H1 (cell line): ENCODE measurements at regions not wholly inside any gene's neighbourhood (a gene's known extent, or its start where the extent isn't known, plus 50 kb on each side); places are given as distances from the start of the nearest gene placed in this dataset.
A peak's percentile ranks its signal among the peaks of the same experiment; 100 is the strongest.

Source experiments
- CTCF ChIA-PET: fragments of 300-600 bp; sonication (Branson Sonifier 250); formaldehyde crosslinking; loops from one replicate; lab custom pipeline; 2021; ENCODE audit not compliant: partially characterized antibody; lab: Charles Lee
- POLR2A ChIA-PET: fragments of 300-600 bp; sonication (Branson Sonifier 250); formaldehyde crosslinking; loops from one replicate; lab custom pipeline; 2021; ENCODE audit warnings: inconsistent platforms; ENCODE audit not compliant: partially characterized antibody; lab: Charles Lee
- DNase-seq, 2 experiments: peaks; one replicate each; pipeline versions ENCODE4 v3.0.0 to v3.0.0-alpha.2; 2010 to 2022; ENCODE audit warnings: low spot score in 2 of 2, low read depth in 1 of 2, mixed read lengths in 1 of 2
- FAIRE-seq: peaks from 2 replicates; lab custom pipeline; 2011; peaks lifted over from hg19 to GRCh38; lab: Jason Lieb, UNC
- H2AFZ ChIP-seq: 2 replicates; pipeline ENCODE4 v1.8.1; 2012; ENCODE audit warnings: low read length, inconsistent platforms
- H2AK5ac ChIP-seq: 2 replicates; pipeline ENCODE4 v1.6.1; 2013; ENCODE audit warnings: low read depth, low read length
- H2BK120ac ChIP-seq: replicated peaks from 2 replicates; pipeline ENCODE3; 2013; ENCODE audit warnings: low read depth, low read length, inconsistent platforms
- H2BK12ac ChIP-seq: 2 replicates; pipeline ENCODE4 v1.6.1; 2013; ENCODE audit warnings: low read depth, low read length
- H2BK15ac ChIP-seq: 2 replicates; pipeline ENCODE4 v1.6.1; 2013; ENCODE audit warnings: low read length
- H2BK20ac ChIP-seq: 2 replicates; pipeline ENCODE4 v1.6.1; 2013; ENCODE audit warnings: low read length
- H2BK5ac ChIP-seq: 2 replicates; pipeline ENCODE4 v1.6.1; 2013; ENCODE audit warnings: low read depth, low read length
- H3K14ac ChIP-seq: 2 replicates; pipeline ENCODE4 v1.6.1; 2013; ENCODE audit warnings: inconsistent platforms; ENCODE audit not compliant: insufficient read length
- H3K18ac ChIP-seq: 2 replicates; pipeline ENCODE4 v1.6.1; 2013; ENCODE audit warnings: low read length; ENCODE audit errors: extremely low read depth
- H3K23ac ChIP-seq: 2 replicates; pipeline ENCODE4 v1.6.1; 2013; ENCODE audit warnings: inconsistent platforms; ENCODE audit not compliant: insufficient read length
- H3K23me2 ChIP-seq: 2 replicates; pipeline ENCODE4 v1.6.1; 2013; ENCODE audit warnings: low read depth, low read length
- H3K27ac ChIP-seq: 2 replicates; pipeline ENCODE4 v1.6.1; 2011; ENCODE audit warnings: low read depth, low read length, inconsistent platforms
- H3K27me3 ChIP-seq, 4 experiments: replicated peaks in 1 of 4; 1 replicate in 1 of 4; 2 replicates in 3 of 4; pipeline versions ENCODE4 v1.6.1 to v1.8.1; 2011 to 2013; ENCODE audit warnings: low read length in 3 of 4, mild to moderate bottlenecking in 3 of 4, inconsistent platforms in 2 of 4, mixed read lengths in 2 of 4, moderate library complexity in 1 of 4; ENCODE audit not compliant: control insufficient read depth in 3 of 4, insufficient read depth in 3 of 4; ENCODE audit errors: extremely low read depth in 1 of 4
- H3K36me3 ChIP-seq, 4 experiments: 2 replicates each; pipeline versions ENCODE4 v1.6.1 to v1.8.1; 2011 to 2013; ENCODE audit warnings: mild to moderate bottlenecking in 4 of 4, low read length in 3 of 4, moderate library complexity in 2 of 4, control low read depth in 1 of 4, inconsistent platforms in 1 of 4; ENCODE audit not compliant: insufficient read depth in 4 of 4, control insufficient read depth in 2 of 4
- H3K4ac ChIP-seq: replicated peaks from 2 replicates; pipeline ENCODE3; 2013; ENCODE audit warnings: low read length, low read depth, mixed read lengths, inconsistent platforms; ENCODE audit not compliant: insufficient read length
- H3K4me1 ChIP-seq, 4 experiments: replicated peaks in 1 of 4; 1 replicate in 1 of 4; 2 replicates in 3 of 4; pipeline versions ENCODE4 v1.6.1 to v1.8.1; 2011 to 2013; ENCODE audit warnings: low read length in 3 of 4, inconsistent platforms in 2 of 4, mixed read lengths in 1 of 4; ENCODE audit not compliant: insufficient read depth in 4 of 4, control insufficient read depth in 3 of 4
- H3K4me2 ChIP-seq, 2 experiments: 2 replicates each; pipeline versions ENCODE4 v1.6.1 to v1.8.1; 2011 to 2013; ENCODE audit warnings: low read depth in 2 of 2, low read length in 2 of 2, control low read depth in 1 of 2, inconsistent platforms in 1 of 2, mild to moderate bottlenecking in 1 of 2; ENCODE audit not compliant: insufficient read depth in 1 of 2
- H3K4me3 ChIP-seq, 4 experiments: fragments of 200-600, 300-600 bp in 1 of 4; sonication (generic), shearing (Covaris generic), sonication (Bioruptor Twin) in 1 of 4; 2 replicates each; pipeline versions ENCODE4 v1.5.1 to v1.8.1; 2011 to 2016; ENCODE audit warnings: low read length in 4 of 4, low read depth in 3 of 4, control low read depth in 2 of 4, inconsistent platforms in 2 of 4, mild to moderate bottlenecking in 2 of 4, mixed read lengths in 1 of 4, moderate library complexity in 1 of 4; ENCODE audit not compliant: insufficient read depth in 2 of 4; ENCODE audit errors: extremely low read depth in 1 of 4
- H3K56ac ChIP-seq: replicated peaks from 2 replicates; pipeline ENCODE3; 2013; ENCODE audit warnings: low read depth, mild to moderate bottlenecking, mixed read lengths, low read length, inconsistent platforms; ENCODE audit not compliant: insufficient read length
- H3K79me1 ChIP-seq: 2 replicates; pipeline ENCODE4 v1.6.1; 2013; ENCODE audit warnings: low read depth, low read length, control low read depth
- H3K79me2 ChIP-seq, 2 experiments: 2 replicates each; pipeline versions ENCODE4 v1.6.1 to v1.8.1; 2012 to 2013; ENCODE audit warnings: low read length in 2 of 2, mild to moderate bottlenecking in 2 of 2, inconsistent platforms in 1 of 2; ENCODE audit not compliant: insufficient read depth in 2 of 2, control insufficient read depth in 1 of 2
- H3K9ac ChIP-seq, 4 experiments: replicated peaks in 1 of 4; 1 replicate in 1 of 4; 2 replicates in 3 of 4; pipeline versions ENCODE4 v1.6.1 to v1.8.1; 2011 to 2013; ENCODE audit warnings: low read depth in 3 of 4, low read length in 3 of 4, control low read depth in 2 of 4, mild to moderate bottlenecking in 2 of 4, moderate library complexity in 2 of 4, inconsistent platforms in 1 of 4; ENCODE audit errors: extremely low read depth in 1 of 4
- H3K9me3 ChIP-seq, 2 experiments: 2 replicates each; pipeline versions ENCODE4 v1.6.1 to v1.8.1; 2012 to 2013; ENCODE audit warnings: mild to moderate bottlenecking in 2 of 2, moderate library complexity in 2 of 2, control low read depth in 1 of 2, inconsistent platforms in 1 of 2, low read depth in 1 of 2, low read length in 1 of 2, mixed read lengths in 1 of 2; ENCODE audit not compliant: insufficient read depth in 2 of 2
- H4K20me1 ChIP-seq, 2 experiments: replicated peaks in 1 of 2; 2 replicates each; pipeline versions ENCODE3 to v1.8.1; 2011 to 2013; ENCODE audit warnings: inconsistent platforms in 2 of 2, low read length in 2 of 2, mild to moderate bottlenecking in 1 of 2; ENCODE audit not compliant: insufficient read depth in 2 of 2, control insufficient read depth in 1 of 2
- H4K5ac ChIP-seq: 2 replicates; pipeline ENCODE4 v1.6.1; 2013; ENCODE audit warnings: low read length, low read depth, mixed read lengths, inconsistent platforms; ENCODE audit not compliant: insufficient read length
- H4K8ac ChIP-seq: 2 replicates; pipeline ENCODE4 v1.8.0; 2013; ENCODE audit warnings: mild to moderate bottlenecking, moderate library complexity, low read length, inconsistent platforms; ENCODE audit not compliant: insufficient read depth; ENCODE audit errors: extremely low read depth
- H4K91ac ChIP-seq: replicated peaks from 2 replicates; pipeline ENCODE3; 2013; ENCODE audit warnings: low read length, mixed read lengths, inconsistent platforms; ENCODE audit not compliant: insufficient read length
- ASH2L ChIP-seq: fragments of 200-600, 300-600 bp; sonication (generic); IDR thresholded peaks from one replicate; pipeline ENCODE4 v1.7.1; 2017; ENCODE audit warnings: low read length
- BACH1 ChIP-seq: IDR thresholded peaks from 2 replicates; pipeline ENCODE4 v1.6.1; 2012; ENCODE audit warnings: low read length, improper control_type of control experiment
- BCL11A ChIP-seq, 2 experiments: IDR thresholded peaks; one replicate each; pipeline ENCODE4 v1.6.1; 2011; ENCODE audit warnings: low read depth in 2 of 2, low read length in 2 of 2, mild to moderate bottlenecking in 2 of 2
- CHD2 ChIP-seq: IDR thresholded peaks from 2 replicates; pipeline ENCODE4 v1.6.1; 2012; ENCODE audit warnings: low read length, improper control_type of control experiment
- E2F6 ChIP-seq: IDR thresholded peaks from 2 replicates; pipeline ENCODE4 v1.6.1; 2012; ENCODE audit warnings: inconsistent platforms
- JUN ChIP-seq: IDR thresholded peaks from 2 replicates; pipeline ENCODE4 v1.6.1; 2011; ENCODE audit warnings: low read depth, mild to moderate bottlenecking, improper control_type of control experiment, low read length
- JUND ChIP-seq: IDR thresholded peaks from 2 replicates; pipeline ENCODE4 v1.6.1; 2011; ENCODE audit warnings: mild to moderate bottlenecking, improper control_type of control experiment, low read length
- KDM4A ChIP-seq: IDR thresholded peaks from one replicate; pipeline ENCODE4 v1.7.1; 2012; ENCODE audit warnings: low read depth, mild to moderate bottlenecking, moderate library complexity, low read length, inconsistent platforms; ENCODE audit not compliant: severe bottlenecking
- KDM5A ChIP-seq: fragments of 200-600 bp; IDR thresholded peaks from 2 replicates; pipeline ENCODE4 v1.7.1; 2012; ENCODE audit warnings: mild to moderate bottlenecking, low read length, inconsistent platforms, mixed read lengths
- MAFK ChIP-seq: IDR thresholded peaks from 2 replicates; pipeline ENCODE4 v1.6.1; 2012; ENCODE audit warnings: low read depth, mild to moderate bottlenecking, improper control_type of control experiment, low read length
- NANOG ChIP-seq: IDR thresholded peaks from 2 replicates; pipeline ENCODE4 v1.6.1; 2011; ENCODE audit warnings: low read length, low read depth, mild to moderate bottlenecking, inconsistent platforms; ENCODE audit not compliant: insufficient read depth, poor library complexity, severe bottlenecking
- POLR2AphosphoS5 ChIP-seq: IDR thresholded peaks from 2 replicates; pipeline ENCODE4 v1.6.1; 2011; ENCODE audit warnings: low read depth, low read length
- SIRT6 ChIP-seq: IDR thresholded peaks from one replicate; pipeline ENCODE4 v1.7.1; 2012; ENCODE audit warnings: low read length, inconsistent platforms
- SIX5 ChIP-seq: IDR thresholded peaks from 2 replicates; pipeline ENCODE4 v1.6.1; 2011; ENCODE audit warnings: mild to moderate bottlenecking, low read depth, low read length
- TCF12 ChIP-seq: IDR thresholded peaks from 2 replicates; pipeline ENCODE4 v1.6.1; 2011; ENCODE audit warnings: low read depth, mild to moderate bottlenecking, low read length
- YY1 ChIP-seq: IDR thresholded peaks from 2 replicates; pipeline ENCODE4 v1.6.1; 2011; ENCODE audit warnings: low read depth, mild to moderate bottlenecking, low read length
- WGBS, 2 experiments: shearing (Covaris generic) in 1 of 2; methylation state at CpG; one replicate each; pipeline versions ENCODE4 v1.1.6 to v1.1.7; 2013 to 2015; ENCODE audit warnings: low lambda C conversion rate in 2 of 2, mixed read lengths in 2 of 2, inconsistent platforms in 1 of 2, low coverage in 1 of 2, missing lambda C conversion rate in 1 of 2; ENCODE audit not compliant: insufficient replicate concordance in 2 of 2, insufficient coverage in 1 of 2, insufficient read length in 1 of 2; ENCODE audit errors: extremely low coverage in 1 of 2, missing lambda C conversion rate in 1 of 2; 5-methylcytosine and 5-hydroxymethylcytosine counted together

GRCh38 chr11:129618046-129618569 is 197.5 kb upstream of the TMEM45B start:
- DNase-seq (no peak), FAIRE-seq (no peak)
- TF ChIP-seq SIRT6 (no peak), NANOG (no peak), KDM4A (no peak), KDM5A (no peak), BCL11A (IDR thresholded peaks at IDR 0.05; ENCODE audit: low read depth in 2 of 2, low read length in 2 of 2) (no peak), BACH1 (no peak), ASH2L (no peak), POLR2AphosphoS5 (no peak), MAFK (no peak), JUN (no peak), JUND (no peak), YY1 (no peak), SIX5 (no peak), CHD2 (no peak), TCF12 (no peak), E2F6 (peak; percentile 57)

More at GRCh38 chr11:129618046-129618569, 197.5 kb upstream of the TMEM45B start:
- Histone ChIP-seq H2BK12ac (no peak overlapping the region), H2AK5ac (no peak overlapping the region), H2AFZ (no peak overlapping the region), H4K8ac (no peak overlapping the region), H2BK5ac (no peak overlapping the region), H3K9me3 (no peaks in the 10 kb centered on the region), H4K5ac (no peak overlapping the region), H3K23ac (no peak overlapping the region), H3K79me2 (no peaks in the 10 kb centered on the region), H3K27me3 (no peaks in the 10 kb centered on the region), H3K4me3 (no peak overlapping the region), H3K14ac (no peak overlapping the region), H3K23me2 (no peaks in the 10 kb centered on the region), H3K4me1 (no peaks in the 10 kb centered on the region; a peak in 1 of 7 replicates), H3K56ac (no peak overlapping the region), H2BK20ac (no peak overlapping the region), H3K4me2 (no peak overlapping the region), H3K4ac (no peak overlapping the region), H4K20me1 (no peaks in the 10 kb centered on the region), H3K18ac (no peak overlapping the region; the same call in 1 of the 2 replicates), H2BK120ac (no peak overlapping the region), H2BK15ac (no peak overlapping the region), H3K9ac (no peak overlapping the region), H3K27ac (no peak overlapping the region), H3K36me3 (no peaks in the 10 kb centered on the region), H3K79me1 (no peaks in the 10 kb centered on the region), H4K91ac (no peak overlapping the region)
- 91% methylated on average over 32 of the region's 41 CpGs; no CpG with 5 or more reads in 1 of the 2 experiments for WGBS, 2 experiments
- CTCF ChIA-PET: interaction anchor here (1.0 to 1.1 kb wide), 2 partner anchors 27 to 80 kb away, joined by 3 read pairs; no protein-coding TSS in a partner anchor
- POLR2A ChIA-PET: no interaction called here
